HepG2 (cell line): ENCODE measurements at regions not wholly inside any gene's neighbourhood (a gene's known extent, or its start where the extent isn't known, plus 50 kb on each side); places are given as distances from the start of the nearest gene placed in this dataset.

Experiments used
- ATAC-seq: fragments of 200-7000 bp; cut with Tn5 transposase; 3 replicates; pipeline ENCODE4 v1.9.1; 2020; ENCODE audit warnings: mild to moderate bottlenecking, moderate library complexity
- BruUV-seq: library from RNA; stranded (reverse); fragments of 400-500 nt; replicated peaks from 2 replicates; lab custom pipeline; 2021; lab: Mats Ljungman, UMichigan
- CTCF ChIA-PET: fragments of 300-600 bp; formaldehyde crosslinking; extraction: SDS; loops from one replicate; lab custom pipeline; 2021; ENCODE audit warnings: low total read pairs, inconsistent platforms, low intra/inter-chr PET ratio; lab: Yijun Ruan, JAX
- POLR2A ChIA-PET: fragments of 350-600 bp; sonication (Branson Sonifier 250); formaldehyde crosslinking; loops from one replicate; lab custom pipeline; 2020; ENCODE audit warnings: antibody characterized with exemption, inconsistent platforms; lab: Yijun Ruan, JAX
- DNase-seq: peaks from one replicate; pipeline ENCODE4 v3.0.0-alpha.2; 2015; ENCODE audit warnings: low spot score
- FAIRE-seq: peaks from 3 replicates; lab custom pipeline; 2011; peaks lifted over from hg19 to GRCh38; lab: Jason Lieb, UNC
- H2AFZ ChIP-seq: one replicate; pipeline ENCODE4 v1.6.1; 2011; ENCODE audit warnings: low read length, inconsistent platforms
- H3K27ac ChIP-seq: fragments of 300-600 bp; 3 replicates; pipeline ENCODE4 v1.8.0; 2011; ENCODE audit warnings: mixed run types, mild to moderate bottlenecking, mixed read lengths, low read length, inconsistent platforms; ENCODE audit not compliant: insufficient read depth; ENCODE audit errors: extremely low read length
- H3K27me3 ChIP-seq, 2 experiments: fragments of 200-600 bp in 1 of 2; 2 replicates in 1 of 2; 3 replicates in 1 of 2; pipeline versions ENCODE4 v1.6.0 to v1.8.0; 2011; ENCODE audit warnings: low read length in 2 of 2, mild to moderate bottlenecking in 2 of 2, moderate library complexity in 2 of 2, inconsistent platforms in 1 of 2; ENCODE audit not compliant: insufficient read depth in 2 of 2, control insufficient read depth in 1 of 2
- H3K36me3 ChIP-seq, 2 experiments: fragments of 200-600 bp in 1 of 2; replicated peaks in 1 of 2; 2 replicates in 1 of 2; 3 replicates in 1 of 2; pipeline versions ENCODE4 v1.5.1 to v1.8.0; 2011; ENCODE audit warnings: low read length in 2 of 2, inconsistent platforms in 1 of 2; ENCODE audit not compliant: insufficient read depth in 2 of 2, control insufficient read depth in 1 of 2
- H3K4me1 ChIP-seq: 2 replicates; pipeline ENCODE4 v1.5.1; 2012; ENCODE audit warnings: low read length, inconsistent platforms; ENCODE audit not compliant: insufficient read depth
- H3K4me2 ChIP-seq: 2 replicates; pipeline ENCODE4 v1.6.0; 2011; ENCODE audit warnings: low read depth, low read length, inconsistent platforms
- H3K4me3 ChIP-seq, 3 experiments: fragments of 200-600 bp in 1 of 3; sonication (generic), shearing (Covaris generic) in 1 of 3; replicated peaks in 1 of 3; 2 replicates each; pipeline ENCODE4 v1.5.1; 2011 to 2016; ENCODE audit warnings: low read length in 3 of 3, inconsistent platforms in 2 of 3, low read depth in 2 of 3, mild to moderate bottlenecking in 2 of 3, control low read depth in 1 of 3, mixed read lengths in 1 of 3; ENCODE audit not compliant: insufficient read depth in 1 of 3
- H3K79me2 ChIP-seq: one replicate; pipeline ENCODE4 v1.6.1; 2011; ENCODE audit warnings: low read length, inconsistent platforms; ENCODE audit not compliant: insufficient read depth
- H3K9ac ChIP-seq: 2 replicates; pipeline ENCODE4 v1.6.0; 2011; ENCODE audit warnings: mild to moderate bottlenecking, low read depth, low read length, inconsistent platforms; ENCODE audit not compliant: insufficient read depth
- H3K9me3 ChIP-seq: 2 replicates; pipeline ENCODE4 v1.5.1; 2012; ENCODE audit warnings: mild to moderate bottlenecking, low read length
- H4K20me1 ChIP-seq: 2 replicates; pipeline ENCODE4 v1.6.0; 2011; ENCODE audit warnings: inconsistent platforms, mild to moderate bottlenecking, low read length, moderate library complexity; ENCODE audit not compliant: insufficient read depth
- ATAD3A ChIP-seq: sonication (generic); formaldehyde crosslinking; IDR thresholded peaks from 2 replicates; pipeline ENCODE4 v1.4.0; 2020; ENCODE audit warnings: missing genetic modification reagents
- CREB1 ChIP-seq, 2 experiments: fragments of 450-650 bp in 1 of 2; IDR thresholded peaks; 2 replicates each; pipeline ENCODE4 v1.6.1; 2016 to 2017; ENCODE audit warnings: control low read depth in 1 of 2, mild to moderate bottlenecking in 1 of 2, missing compliant biosample characterization in 1 of 2, missing genetic modification characterization in 1 of 2
- FOXK2 ChIP-seq: fragments of 450-650 bp; IDR thresholded peaks from 2 replicates; pipeline ENCODE4 v1.6.1; 2016
- KAT8 ChIP-seq: IDR thresholded peaks from 2 replicates; pipeline ENCODE4 v1.6.1; 2016; ENCODE audit warnings: missing genetic modification reagents, missing compliant biosample characterization
- POLR2G ChIP-seq: fragments of 200-400 bp; formaldehyde crosslinking; IDR thresholded peaks from 2 replicates; pipeline ENCODE4 v1.6.1; 2018; ENCODE audit warnings: mild to moderate bottlenecking, low read depth, low read length, moderate library complexity
- SCMH1 ChIP-seq: sonication (generic); formaldehyde crosslinking; IDR thresholded peaks from 2 replicates; pipeline ENCODE4 v1.9.0; 2021; ENCODE audit warnings: missing genetic modification reagents, mild to moderate bottlenecking, borderline replicate concordance
- ZFP36 ChIP-seq: fragments of 150-350 bp; IDR thresholded peaks from 2 replicates; pipeline ENCODE4 v1.6.1; 2018; ENCODE audit warnings: borderline replicate concordance, low read length, low read depth; ENCODE audit not compliant: partially characterized antibody
- ZNF124 ChIP-seq: sonication (generic); formaldehyde crosslinking; IDR thresholded peaks from 2 replicates; pipeline ENCODE4 v1.4.0; 2020; ENCODE audit warnings: missing genetic modification reagents
- ZNF180 ChIP-seq: sonication (generic); formaldehyde crosslinking; IDR thresholded peaks from 2 replicates; pipeline ENCODE4 v1.4.0; 2020; ENCODE audit warnings: low read depth, missing genetic modification reagents, borderline replicate concordance
- ZNF292 ChIP-seq: sonication (generic); formaldehyde crosslinking; IDR thresholded peaks from 2 replicates; pipeline ENCODE4 v1.8.1; 2022; ENCODE audit warnings: mild to moderate bottlenecking, low read depth, missing genetic modification reagents, borderline replicate concordance
- ZNF510 ChIP-seq: sonication (generic); formaldehyde crosslinking; IDR thresholded peaks from 2 replicates; pipeline ENCODE4 v1.4.0; 2020; ENCODE audit warnings: low read depth, mild to moderate bottlenecking, missing genetic modification reagents
- ZNF607 ChIP-seq: sonication (generic); formaldehyde crosslinking; IDR thresholded peaks from 2 replicates; pipeline ENCODE4 v1.5.1; 2020; ENCODE audit warnings: missing genetic modification reagents, mild to moderate bottlenecking, borderline replicate concordance
- ZNF674 ChIP-seq: sonication (generic); formaldehyde crosslinking; IDR thresholded peaks from 2 replicates; pipeline ENCODE4 v1.5.0; 2020; ENCODE audit warnings: low read depth, mild to moderate bottlenecking, missing genetic modification reagents
- ZNF782 ChIP-seq: sonication (generic); formaldehyde crosslinking; IDR thresholded peaks from 2 replicates; pipeline ENCODE4 v1.4.0; 2020; ENCODE audit warnings: missing genetic modification reagents, mild to moderate bottlenecking, borderline replicate concordance
- WGBS: methylation state at CpG from one replicate; pipeline ENCODE4 v1.1.6; 2017; ENCODE audit warnings: low lambda C conversion rate; 5-methylcytosine and 5-hydroxymethylcytosine counted together
- in situ Hi-C: cut with HindIII; loops from 2 replicates; pipeline ENCODE4 v1.10.0; 2017; ENCODE audit warnings: low pct_unique_long_range_greater_than_20kb; ENCODE audit not compliant: extremely low pct_ligation_motif_present
- intact Hi-C: fragments of 100-400 bp; cut with micrococcal nuclease; formaldehyde crosslinking; loops from one replicate; pipeline ENCODE4 v1.10.0; 2022; ENCODE audit not compliant: unreplicated experiment
- TF ChIP-seq, protein P1 (sequence below): IDR thresholded peaks from 2 replicates; pipeline ENCODE4 v1.6.1; 2016; ENCODE audit warnings: low read depth, borderline replicate concordance
- TF ChIP-seq, protein P2 (sequence below): sonication (generic); formaldehyde crosslinking; IDR thresholded peaks from 2 replicates; pipeline ENCODE4 v1.8.0; 2022; ENCODE audit warnings: mild to moderate bottlenecking, missing genetic modification reagents, borderline replicate concordance

DNA sequence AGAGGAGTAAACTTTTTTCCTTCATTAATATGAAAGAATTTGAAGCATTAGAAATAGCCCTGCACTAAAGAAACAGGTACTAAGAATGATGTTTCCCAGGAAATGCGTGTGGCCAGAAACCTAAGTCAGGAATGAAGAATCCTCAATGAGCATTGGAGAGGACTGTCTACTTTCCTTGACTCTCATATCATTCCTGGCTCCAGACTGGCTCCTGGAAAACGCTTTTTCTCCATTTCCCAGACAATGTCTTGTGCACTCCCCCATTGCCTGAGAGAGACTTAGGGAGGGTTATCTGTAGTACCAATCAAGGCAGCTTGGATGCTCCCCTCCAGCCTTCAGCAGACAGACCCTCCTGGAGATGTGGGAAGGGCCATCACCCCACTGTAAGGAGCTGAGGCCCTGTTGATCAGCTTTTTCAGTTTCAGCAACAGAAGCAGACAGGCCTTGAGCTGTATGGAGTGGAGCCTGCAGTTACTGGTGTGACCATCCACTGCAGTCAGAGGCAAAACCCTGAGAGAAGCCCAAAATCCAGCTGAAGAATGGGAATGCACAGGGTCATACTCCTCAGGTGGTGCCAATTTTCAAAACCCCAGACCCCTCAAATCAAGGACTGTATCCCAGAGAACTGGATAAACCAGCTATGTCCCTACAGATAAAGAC is 127.3 kb upstream of the NT5E start (continued):
- TF ChIP-seq, protein P1, sequence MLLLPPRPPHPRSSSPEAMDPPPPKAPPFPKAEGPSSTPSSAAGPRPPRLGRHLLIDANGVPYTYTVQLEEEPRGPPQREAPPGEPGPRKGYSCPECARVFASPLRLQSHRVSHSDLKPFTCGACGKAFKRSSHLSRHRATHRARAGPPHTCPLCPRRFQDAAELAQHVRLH, result no peak
- no peak for TF ChIP-seq CREB1 (IDR thresholded peaks at IDR 0.05)
- no peak for TF ChIP-seq CREB1 (CRISPR knock-in tag; IDR thresholded peaks at IDR 0.05)
- TF ChIP-seq POLR2G, result no peak

DNA sequence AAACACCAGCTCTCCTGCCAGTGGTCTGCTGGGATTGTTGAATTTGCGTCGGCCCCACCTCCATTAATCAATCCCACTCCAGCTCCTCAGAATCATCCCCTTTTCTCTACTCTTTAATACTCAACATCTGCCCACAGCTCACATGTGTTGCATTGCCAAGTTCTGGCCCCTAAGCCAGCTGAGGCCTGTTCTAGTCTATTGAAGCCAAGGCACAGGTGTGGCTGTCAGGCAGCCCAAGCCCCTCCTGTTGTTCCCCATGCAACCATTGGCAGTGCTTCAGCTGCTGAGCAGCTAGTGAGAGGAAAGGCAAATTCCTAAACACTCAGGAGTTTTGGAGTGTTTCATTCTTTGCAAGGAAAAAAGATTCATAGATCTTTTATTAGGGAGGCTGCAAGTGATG is 128.0 kb upstream of the NT5E start:
- BruUV-seq, result no TSS peak
- TF ChIP-seq SCMH1 (CRISPR knock-in tag), result no peak
- no peak for TF ChIP-seq ZNF180 (CRISPR knock-in tag)
- TF ChIP-seq, all 625 proteins: peak for 0
- Histone ChIP-seq H3K36me3 (no peaks in the 10 kb centered on the region), H3K9ac (no peak overlapping the region), H2AFZ (no peak overlapping the region), H3K79me2 (no peaks in the 10 kb centered on the region), H3K27ac (no peak overlapping the region), H3K4me3 (no peak overlapping the region), H3K4me1 (no peaks in the 10 kb centered on the region), H3K27me3 (peaks cover 0 to 4% of the 10 kb centered on the region in 2 experiments; a peak in 1 of 5 replicates), H3K4me2 (no peak overlapping the region), H3K9me3 (peaks cover 10% of the 10 kb centered on the region; the same call in 1 of the 2 replicates), H4K20me1 (no peaks in the 10 kb centered on the region)
- ATAC-seq (no peak), DNase-seq (no peak), FAIRE-seq (no peak)
- ChIA-PET POLR2A (no interaction called here), CTCF (no interaction called here)
- 84% methylated on average over 2 of the region's 2 CpGs for whole genome bisulfite sequencing
- in situ Hi-C loops, result loop anchor here (10.0 to 25.0 kb wide), 2 partner anchors 310 to 897 kb away; no protein-coding TSS in a partner anchor
- intact Hi-C loops, result loop anchor here (2.0 to 10.0 kb wide), 4 partner anchors 195 to 1437 kb away; no protein-coding TSS in a partner anchor

DNA sequence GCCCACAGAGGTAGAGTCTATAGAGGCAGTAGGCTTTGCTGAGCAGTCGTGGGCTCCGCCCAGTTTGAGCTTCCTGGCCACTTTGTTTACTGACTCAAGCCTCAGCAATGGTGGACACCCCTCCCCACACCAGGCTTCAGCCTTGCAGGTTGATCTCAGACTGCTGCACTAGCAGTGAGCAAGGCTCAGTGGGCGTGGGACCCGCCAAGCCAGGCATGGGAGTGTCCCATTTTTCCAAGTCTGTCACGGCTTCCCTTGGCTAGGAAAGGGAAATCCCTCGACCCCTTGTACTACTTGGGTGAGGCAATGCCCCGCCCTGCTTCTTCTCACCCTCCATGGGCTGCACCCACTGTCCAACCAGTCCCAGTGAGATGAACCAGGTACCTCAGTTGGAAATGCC is 135.3 kb upstream of the NT5E start:
- CTCF ChIA-PET, result no interaction called here
- TF ChIP-seq ZNF674 (CRISPR knock-in tag), result no peak
- no peak for TF ChIP-seq ZNF510 (CRISPR knock-in tag)
- no peak for TF ChIP-seq ZNF124
- no peak for TF ChIP-seq ZNF782 (CRISPR knock-in tag)
- no peak for TF ChIP-seq ZFP36
- no peak for TF ChIP-seq FOXK2
- TF ChIP-seq ATAD3A, result no peak
- TF ChIP-seq ZNF607 (CRISPR knock-in tag), result no peak
- TF ChIP-seq ZNF292 (CRISPR knock-in tag), result no peak
- TF ChIP-seq, protein P2, sequence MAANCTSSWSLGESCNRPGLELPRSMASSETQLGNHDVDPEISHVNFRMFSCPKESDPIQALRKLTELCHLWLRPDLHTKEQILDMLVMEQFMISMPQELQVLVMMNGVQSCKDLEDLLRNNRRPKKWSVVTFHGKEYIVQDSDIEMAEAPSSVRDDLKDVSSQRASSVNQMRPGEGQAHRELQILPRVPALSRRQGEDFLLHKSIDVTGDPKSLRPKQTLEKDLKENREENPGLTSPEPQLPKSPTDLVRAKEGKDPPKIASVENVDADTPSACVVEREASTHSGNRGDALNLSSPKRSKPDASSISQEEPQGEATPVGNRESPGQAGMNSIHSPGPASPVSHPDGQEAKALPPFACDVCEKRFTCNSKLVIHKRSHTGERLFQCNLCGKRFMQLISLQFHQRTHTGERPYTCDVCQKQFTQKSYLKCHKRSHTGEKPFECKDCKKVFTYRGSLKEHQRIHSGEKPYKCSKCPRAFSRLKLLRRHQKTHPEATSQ (CRISPR knock-in tag), result no peak
- TF ChIP-seq KAT8 (CRISPR knock-in tag), result no peak

More for the DNA sequence above, 135.3 kb upstream of the NT5E start:
- no peak overlapping the region for H3K27ac ChIP-seq
- DNase-seq (no peak), ATAC-seq (no peak), FAIRE-seq (no peak)
- no peak overlapping the region for H2AFZ ChIP-seq
- in situ Hi-C loops, result loop anchor here (25.0 kb wide), 1 partner anchor 302 kb away; no protein-coding TSS in a partner anchor
- intact Hi-C loops, result no loop called here
- H3K4me1 ChIP-seq, result no peaks in the 10 kb centered on the region
- BruUV-seq, result no TSS peak
- H4K20me1 ChIP-seq, result no peaks in the 10 kb centered on the region
- POLR2A ChIA-PET, result no interaction called here
- H3K9me3 ChIP-seq, result peaks cover 10% of the 10 kb centered on the region; the same call in 1 of the 2 replicates
- 0% methylated on average over 1 of the region's 7 CpGs for WGBS
- H3K9ac ChIP-seq, result no peak overlapping the region
- no peaks in the 10 kb centered on the region for H3K79me2 ChIP-seq
- no peaks in the 10 kb centered on the region for H3K27me3 ChIP-seq
- H3K36me3 ChIP-seq, result no peaks in the 10 kb centered on the region
- H3K4me2 ChIP-seq, result no peak overlapping the region
- no peak overlapping the region for H3K4me3 ChIP-seq
